ENCODE measurements at regions not wholly inside any gene's neighbourhood (a gene's known extent, or its start where the extent isn't known, plus 50 kb on each side); places are given as distances from the start of the nearest gene placed in this dataset.

GRCh38 chr10:129156406-129156805, 310.6 kb upstream of the MGMT start:
- no peak for DNase-seq

DNA sequence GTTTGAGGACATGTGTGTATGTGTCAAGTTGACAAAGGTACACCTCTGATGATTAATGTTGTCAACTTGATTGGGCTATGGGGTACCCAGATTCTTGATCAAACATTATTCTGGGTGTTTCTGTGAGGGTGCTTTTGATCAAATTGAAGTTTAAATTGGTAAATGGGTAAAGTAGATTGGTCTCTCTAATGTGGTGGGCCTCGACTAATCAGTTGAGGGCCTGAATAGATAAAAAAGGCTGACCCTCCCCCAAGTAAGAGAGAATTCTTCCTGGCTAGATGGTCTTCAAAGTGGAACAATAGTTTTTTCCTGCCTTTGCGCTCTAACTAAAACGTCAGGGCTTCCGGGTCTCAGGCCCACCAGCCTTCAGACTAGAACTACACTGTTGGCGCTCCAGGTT, 309.9 kb upstream of the MGMT start:
- DNase-seq: no peak

DNA sequence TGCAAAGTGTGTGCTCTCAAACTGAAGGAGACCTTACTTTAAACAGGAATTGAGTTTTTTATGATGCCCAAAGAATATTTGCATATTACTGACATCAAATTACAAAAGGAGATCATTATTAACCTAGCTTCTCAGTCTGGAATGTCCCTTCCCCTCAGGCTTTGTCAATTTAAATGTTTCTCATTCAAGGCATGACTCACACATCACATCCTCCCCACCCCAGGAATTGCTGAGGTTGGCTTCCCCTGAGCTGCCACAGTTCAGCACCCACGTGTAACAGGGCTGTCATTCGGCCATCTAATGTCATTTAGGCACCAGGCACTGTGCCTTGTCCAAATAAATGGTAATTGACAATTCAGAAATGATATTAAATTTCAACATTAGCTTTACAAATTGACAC, 305.9 kb upstream of the MGMT start:
- DNase-seq: peak; percentile 2

DNA sequence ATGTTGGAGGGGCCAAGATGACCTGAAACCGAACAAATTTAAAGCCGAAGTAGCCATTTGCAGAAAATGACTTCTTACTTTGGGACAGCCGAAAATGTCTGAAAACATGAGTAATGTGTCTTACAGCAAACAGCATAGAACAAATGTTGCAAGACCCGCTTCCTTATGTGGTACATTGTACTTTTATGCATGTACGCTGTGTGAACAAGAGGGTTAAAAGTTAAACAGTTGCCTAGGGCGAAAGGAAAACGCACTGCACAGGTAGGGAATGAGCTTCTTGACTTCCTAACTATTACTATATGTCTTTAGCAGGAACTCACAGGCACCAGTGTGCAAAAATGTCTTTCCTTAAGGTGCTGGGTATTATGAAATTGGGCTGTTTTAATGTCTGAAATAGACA, 303.5 kb upstream of the MGMT start:
- no peak for DNase-seq

- DNase-seq: no peak
Observed at GRCh38 chr10:129165076-129165720, 301.8 kb upstream of the MGMT start.

- DNase-seq: no peak
Observed at GRCh38 chr10:129165770-129166169, 301.3 kb upstream of the MGMT start.

DNA sequence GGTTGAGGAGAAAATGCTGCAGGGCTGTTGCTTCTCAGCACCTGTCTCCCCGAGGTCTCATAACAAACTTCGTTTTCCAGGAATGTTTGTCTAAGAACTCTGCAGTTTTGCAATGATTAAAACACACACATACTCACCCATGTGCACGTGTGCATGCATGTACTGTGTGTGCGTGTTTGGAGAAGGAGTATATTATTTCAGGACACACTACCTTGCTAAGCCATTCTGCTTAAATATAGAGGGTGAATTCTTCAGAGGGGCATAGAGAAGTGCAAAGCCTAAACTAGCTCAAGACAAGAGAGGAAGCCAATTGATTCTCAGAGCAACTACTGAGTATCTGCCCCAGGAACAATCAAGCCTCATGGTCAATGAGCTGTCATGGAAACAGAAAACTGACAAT, 298.4 kb upstream of the MGMT start:
- DNase-seq: no peak

GRCh38 chr10:129169115-129169514, 297.9 kb upstream of the MGMT start:
- DNase-seq: no peak

GRCh38 chr10:129170812-129171211, 296.2 kb upstream of the MGMT start:
- DNase-seq: no peak

DNA sequence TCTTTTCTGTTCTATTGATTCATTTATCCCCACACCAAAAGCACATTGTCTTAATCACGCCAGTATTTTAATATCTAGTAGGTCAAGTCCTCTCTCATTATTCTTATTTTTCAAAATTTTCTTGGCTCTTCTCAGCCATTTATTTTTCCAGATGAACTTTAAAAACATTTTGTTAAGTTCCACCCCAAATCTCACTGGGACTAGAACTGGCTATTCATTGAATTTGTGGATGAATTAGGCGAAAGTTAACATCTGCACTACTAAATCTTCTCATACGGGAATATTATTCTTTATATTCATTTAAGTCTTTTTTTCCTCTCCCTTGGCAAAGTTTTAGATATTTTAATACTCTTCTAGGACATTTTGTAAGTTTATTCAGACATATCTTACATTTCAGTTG, 295.2 kb upstream of the MGMT start:
- no peak for DNase-seq

DNA sequence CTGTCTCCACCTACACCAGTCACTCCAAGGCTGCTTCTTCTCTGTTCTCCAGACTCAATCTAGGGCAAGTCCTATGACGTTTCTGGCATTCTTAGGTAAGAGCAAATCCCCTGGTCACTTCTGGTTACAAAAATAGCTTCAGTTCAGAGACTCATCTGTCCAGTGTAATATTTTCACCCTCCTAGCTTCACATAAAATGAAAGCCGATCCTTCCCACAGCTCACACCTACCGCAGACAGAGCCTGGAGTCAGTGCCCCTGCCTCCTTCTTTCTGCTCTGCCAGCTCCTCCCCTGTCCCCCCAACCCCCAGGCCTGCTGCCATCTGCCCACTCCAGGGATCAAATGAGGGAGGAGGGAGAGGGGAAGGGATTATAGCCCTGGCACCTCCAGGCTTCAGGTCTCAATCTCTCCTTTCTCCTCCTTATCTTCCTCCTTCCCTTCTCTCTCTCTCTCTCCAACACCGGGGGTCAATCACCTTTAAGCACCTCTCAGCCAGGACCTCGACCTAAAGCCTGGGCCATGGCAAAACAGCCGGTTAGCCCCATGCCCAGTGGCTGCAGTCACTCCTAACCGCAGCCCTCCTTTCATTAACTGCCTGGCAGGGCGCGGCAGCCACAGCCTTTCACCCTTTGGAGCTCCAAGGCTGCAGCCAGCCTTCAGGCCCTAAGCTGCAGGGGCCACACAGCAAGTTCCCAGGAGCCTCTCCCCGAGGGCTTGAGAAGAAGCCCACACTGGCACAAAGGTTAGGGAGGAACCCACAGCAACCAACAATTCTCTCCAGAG, 292.6 kb upstream of the MGMT start:
- DNase-seq: no peak

GRCh38 chr10:129179245-129179971, 287.6 kb upstream of the MGMT start:
- DNase-seq: no peak

GRCh38 chr10:129179972-129180678, 286.9 kb upstream of the MGMT start:
- no peak for DNase-seq

DNA sequence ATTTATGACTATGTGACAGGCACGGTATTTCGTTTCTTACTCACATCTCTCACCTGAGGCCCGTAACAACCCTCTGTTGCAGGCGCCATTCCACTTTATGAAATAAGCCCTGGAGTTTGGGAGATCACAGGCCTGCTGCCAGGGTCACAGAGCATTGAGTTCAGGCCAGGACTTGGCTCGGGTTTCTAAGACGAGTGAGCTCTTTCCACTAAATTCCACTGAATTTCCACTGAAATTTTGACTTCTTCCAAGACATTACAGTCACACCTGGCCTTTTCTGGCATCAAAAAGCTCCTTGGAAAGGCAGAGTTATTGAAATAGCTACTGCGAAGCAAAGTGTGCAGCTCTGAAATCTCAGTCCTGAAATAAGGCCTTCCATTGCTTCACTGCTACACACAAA, 282.8 kb upstream of the MGMT start:
- DNase-seq: no peak

- no peak for DNase-seq
Observed at GRCh38 chr10:129187331-129187730, 279.7 kb upstream of the MGMT start.

GRCh38 chr10:129191797-129192196, 275.2 kb upstream of the MGMT start:
- no peak for DNase-seq

- DNase-seq: no peak
Observed at GRCh38 chr10:129192344-129193128, 274.5 kb upstream of the MGMT start.

- no peak for DNase-seq
Observed at GRCh38 chr10:129193148-129193547, 273.9 kb upstream of the MGMT start.

GRCh38 chr10:129194181-129194870, 272.7 kb upstream of the MGMT start:
- DNase-seq: no peak

DNA sequence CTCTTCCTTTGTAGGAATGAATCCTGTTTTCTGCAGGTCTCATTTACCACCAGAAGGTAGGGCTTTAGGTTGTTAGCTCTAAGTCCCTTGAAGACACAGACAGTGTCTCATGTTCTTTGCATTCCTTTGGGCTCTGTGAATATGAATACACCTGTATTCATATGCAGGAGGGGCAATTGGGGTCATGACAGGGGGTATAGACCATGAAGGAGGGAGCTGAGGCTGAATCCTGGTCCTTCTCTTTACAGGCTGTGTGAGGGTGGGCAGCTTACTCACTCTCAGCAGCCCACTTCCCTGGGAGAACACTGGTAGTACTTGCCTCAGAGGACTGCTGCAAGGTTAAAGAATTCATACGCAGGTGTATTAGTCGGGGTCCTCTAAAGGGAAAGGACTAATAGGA, 267.2 kb upstream of the MGMT start:
- no peak for DNase-seq

DNA sequence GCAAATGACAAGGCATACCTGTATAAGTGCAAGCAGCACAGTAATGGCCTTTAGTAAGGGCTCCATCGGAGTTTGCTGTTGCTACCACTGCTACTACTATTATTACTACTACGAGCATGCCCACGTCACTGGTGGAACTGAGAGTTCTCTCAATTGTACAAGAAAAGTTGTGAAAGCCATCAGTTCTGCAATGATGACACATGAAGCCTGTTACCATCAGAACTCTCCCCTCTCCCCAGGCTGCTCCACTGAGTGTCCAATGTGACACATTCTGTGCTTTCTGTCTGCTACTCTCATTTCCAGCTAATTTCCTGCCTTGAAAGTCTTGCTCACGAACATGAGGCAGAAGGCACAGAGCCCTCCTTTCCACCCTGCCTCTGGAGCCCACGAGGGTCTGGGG, 263.2 kb upstream of the MGMT start:
- no peak for DNase-seq

GRCh38 chr10:129207297-129207696, 259.7 kb upstream of the MGMT start:
- no peak for DNase-seq
